HCT116 (cell line): ENCODE measurements at regions not wholly inside any gene's neighbourhood (a gene's known extent, or its start where the extent isn't known, plus 50 kb on each side); places are given as distances from the start of the nearest gene placed in this dataset.

Source experiments
- CBX3 ChIP-seq: IDR thresholded peaks from 2 replicates; pipeline ENCODE4 v1.6.1; 2012; ENCODE audit warnings: low read depth
- EGR1 ChIP-seq: IDR thresholded peaks from 2 replicates; pipeline ENCODE4 v1.6.1; 2012; ENCODE audit warnings: low read depth
- EZH2 ChIP-seq: fragments of 200-600 bp; sonication (generic); IDR thresholded peaks from 2 replicates; pipeline ENCODE4 v1.6.1; 2017; ENCODE audit warnings: antibody characterized with exemption, mixed run types
- POLR2A ChIP-seq: IDR thresholded peaks from 2 replicates; pipeline ENCODE4 v1.7.0; 2011; ENCODE audit warnings: borderline replicate concordance; ENCODE audit not compliant: insufficient read depth, insufficient read length; ENCODE audit errors: extremely low read depth
- YY1 ChIP-seq: IDR thresholded peaks from 2 replicates; pipeline ENCODE4 v1.6.1; 2011; ENCODE audit warnings: low read length, low read depth, moderate library complexity, mild to moderate bottlenecking; ENCODE audit not compliant: insufficient replicate concordance; ENCODE audit errors: extremely low read depth
- ZNF274 ChIP-seq: fragments of 200-500 bp; sonication (Bioruptor generic); IDR thresholded peaks from 2 replicates; pipeline ENCODE4 v1.6.1; 2014; ENCODE audit warnings: mild to moderate bottlenecking, low read depth, low read length, inconsistent platforms
- TF ChIP-seq, protein P1 (sequence below), 3 experiments: fragments of 200-600 bp in 1 of 3; sonication (generic) in 1 of 3; IDR thresholded peaks in 2 of 3; conservative IDR thresholded peaks in 1 of 3; 2 replicates each; pipeline ENCODE4 v1.5.1; 2012 to 2017; ENCODE audit warnings: low read depth in 2 of 3, low read length in 2 of 3, antibody characterized with exemption in 1 of 3, borderline replicate concordance in 1 of 3, control low read depth in 1 of 3, mild to moderate bottlenecking in 1 of 3, mixed read lengths in 1 of 3, mixed run types in 1 of 3, moderate library complexity in 1 of 3; ENCODE audit not compliant: insufficient read depth in 1 of 3
- TF ChIP-seq, protein P2 (sequence below): IDR thresholded peaks from 2 replicates; pipeline ENCODE4 v1.6.1; 2012; ENCODE audit warnings: low read depth
- TF ChIP-seq, protein P3 (sequence below): IDR thresholded peaks from 2 replicates; pipeline ENCODE4 v1.6.1; 2012

DNA sequence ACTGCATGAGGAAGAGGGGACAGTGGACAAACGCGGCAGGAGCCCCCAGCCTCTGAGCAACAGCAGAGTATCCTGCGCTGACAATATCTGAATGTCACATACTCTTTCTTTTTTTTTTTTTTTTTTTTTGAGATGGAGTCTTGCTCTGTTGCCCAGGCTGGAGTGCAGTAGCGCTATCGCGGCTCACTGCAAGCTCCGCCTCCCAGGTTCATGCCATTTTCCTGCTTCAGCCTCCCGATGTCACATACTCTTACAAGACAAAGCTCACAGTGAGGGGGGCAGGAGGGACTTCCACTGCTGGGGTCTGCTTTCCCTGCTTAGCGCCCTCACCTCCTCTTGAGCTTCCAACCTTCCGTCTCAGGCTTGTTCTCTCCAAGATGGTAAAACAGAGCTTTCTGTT lies 51.2 kb upstream of the TNS3 start:
- TF ChIP-seq, protein P1, sequence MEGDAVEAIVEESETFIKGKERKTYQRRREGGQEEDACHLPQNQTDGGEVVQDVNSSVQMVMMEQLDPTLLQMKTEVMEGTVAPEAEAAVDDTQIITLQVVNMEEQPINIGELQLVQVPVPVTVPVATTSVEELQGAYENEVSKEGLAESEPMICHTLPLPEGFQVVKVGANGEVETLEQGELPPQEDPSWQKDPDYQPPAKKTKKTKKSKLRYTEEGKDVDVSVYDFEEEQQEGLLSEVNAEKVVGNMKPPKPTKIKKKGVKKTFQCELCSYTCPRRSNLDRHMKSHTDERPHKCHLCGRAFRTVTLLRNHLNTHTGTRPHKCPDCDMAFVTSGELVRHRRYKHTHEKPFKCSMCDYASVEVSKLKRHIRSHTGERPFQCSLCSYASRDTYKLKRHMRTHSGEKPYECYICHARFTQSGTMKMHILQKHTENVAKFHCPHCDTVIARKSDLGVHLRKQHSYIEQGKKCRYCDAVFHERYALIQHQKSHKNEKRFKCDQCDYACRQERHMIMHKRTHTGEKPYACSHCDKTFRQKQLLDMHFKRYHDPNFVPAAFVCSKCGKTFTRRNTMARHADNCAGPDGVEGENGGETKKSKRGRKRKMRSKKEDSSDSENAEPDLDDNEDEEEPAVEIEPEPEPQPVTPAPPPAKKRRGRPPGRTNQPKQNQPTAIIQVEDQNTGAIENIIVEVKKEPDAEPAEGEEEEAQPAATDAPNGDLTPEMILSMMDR (IDR thresholded peaks at IDR 0.05 in 2 of 3, conservative IDR thresholded peaks at IDR 0.05 in 1 of 3; ENCODE audit: borderline replicate concordance in 1 of 3, insufficient read depth in 1 of 3, low read depth in 2 of 3, low read length in 2 of 3): no peak
- TF ChIP-seq POLR2A (no peak), CBX3 (no peak), YY1 (no peak), ZNF274 (no peak), EZH2 (no peak), EGR1 (no peak)
- TF ChIP-seq, protein P2, sequence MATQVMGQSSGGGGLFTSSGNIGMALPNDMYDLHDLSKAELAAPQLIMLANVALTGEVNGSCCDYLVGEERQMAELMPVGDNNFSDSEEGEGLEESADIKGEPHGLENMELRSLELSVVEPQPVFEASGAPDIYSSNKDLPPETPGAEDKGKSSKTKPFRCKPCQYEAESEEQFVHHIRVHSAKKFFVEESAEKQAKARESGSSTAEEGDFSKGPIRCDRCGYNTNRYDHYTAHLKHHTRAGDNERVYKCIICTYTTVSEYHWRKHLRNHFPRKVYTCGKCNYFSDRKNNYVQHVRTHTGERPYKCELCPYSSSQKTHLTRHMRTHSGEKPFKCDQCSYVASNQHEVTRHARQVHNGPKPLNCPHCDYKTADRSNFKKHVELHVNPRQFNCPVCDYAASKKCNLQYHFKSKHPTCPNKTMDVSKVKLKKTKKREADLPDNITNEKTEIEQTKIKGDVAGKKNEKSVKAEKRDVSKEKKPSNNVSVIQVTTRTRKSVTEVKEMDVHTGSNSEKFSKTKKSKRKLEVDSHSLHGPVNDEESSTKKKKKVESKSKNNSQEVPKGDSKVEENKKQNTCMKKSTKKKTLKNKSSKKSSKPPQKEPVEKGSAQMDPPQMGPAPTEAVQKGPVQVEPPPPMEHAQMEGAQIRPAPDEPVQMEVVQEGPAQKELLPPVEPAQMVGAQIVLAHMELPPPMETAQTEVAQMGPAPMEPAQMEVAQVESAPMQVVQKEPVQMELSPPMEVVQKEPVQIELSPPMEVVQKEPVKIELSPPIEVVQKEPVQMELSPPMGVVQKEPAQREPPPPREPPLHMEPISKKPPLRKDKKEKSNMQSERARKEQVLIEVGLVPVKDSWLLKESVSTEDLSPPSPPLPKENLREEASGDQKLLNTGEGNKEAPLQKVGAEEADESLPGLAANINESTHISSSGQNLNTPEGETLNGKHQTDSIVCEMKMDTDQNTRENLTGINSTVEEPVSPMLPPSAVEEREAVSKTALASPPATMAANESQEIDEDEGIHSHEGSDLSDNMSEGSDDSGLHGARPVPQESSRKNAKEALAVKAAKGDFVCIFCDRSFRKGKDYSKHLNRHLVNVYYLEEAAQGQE: no peak
- TF ChIP-seq, protein P3, sequence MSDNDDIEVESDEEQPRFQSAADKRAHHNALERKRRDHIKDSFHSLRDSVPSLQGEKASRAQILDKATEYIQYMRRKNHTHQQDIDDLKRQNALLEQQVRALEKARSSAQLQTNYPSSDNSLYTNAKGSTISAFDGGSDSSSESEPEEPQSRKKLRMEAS: no peak
